NCI-H2081 treated with DMSO at 0.1 percent for 48 hours (cell line): ENCODE measurements at regions not wholly inside any gene's neighbourhood (a gene's known extent, or its start where the extent isn't known, plus 50 kb on each side); places are given as distances from the start of the nearest gene placed in this dataset.
"Not testable (repeated sequence)": the region's sequence is repeated elsewhere in the genome, so short reads cannot be mapped to it uniquely, and the experiment has no call there.

Source experiments
- DNase-seq: peaks from one replicate; lab custom pipeline; 2025; lab: John Stamatoyannopoulos, UW

DNA sequence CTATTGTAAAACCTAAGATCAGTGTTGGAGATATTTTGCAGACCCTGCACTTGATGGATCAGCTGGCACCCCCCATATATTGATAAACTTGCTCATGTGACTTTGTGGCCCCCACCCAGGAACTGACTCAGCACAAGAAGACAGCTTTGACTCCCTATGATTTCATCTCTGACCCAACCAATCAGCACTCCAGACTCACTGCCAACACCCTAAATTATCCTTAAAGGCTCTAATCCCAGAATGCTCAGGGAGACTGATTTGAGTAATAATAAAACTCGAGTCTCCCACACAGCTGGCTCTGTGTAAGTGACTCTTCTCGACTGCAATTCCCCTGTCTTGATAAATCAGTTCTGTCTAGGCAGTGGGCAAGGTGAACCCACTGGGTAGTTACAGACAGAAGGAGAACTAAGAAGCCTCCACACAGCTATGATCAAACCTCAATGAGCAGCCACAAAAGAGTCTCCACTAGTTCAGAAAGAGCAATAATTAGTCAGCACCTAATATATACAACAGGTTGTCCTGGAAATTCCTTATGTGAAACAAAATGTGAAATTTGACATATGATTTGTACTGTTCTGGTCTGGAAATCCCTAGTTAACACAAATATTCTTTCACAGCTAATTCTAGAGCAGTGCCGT is 52.2 kb downstream of the ACTL7B start:
- DNase-seq = no peak

DNA sequence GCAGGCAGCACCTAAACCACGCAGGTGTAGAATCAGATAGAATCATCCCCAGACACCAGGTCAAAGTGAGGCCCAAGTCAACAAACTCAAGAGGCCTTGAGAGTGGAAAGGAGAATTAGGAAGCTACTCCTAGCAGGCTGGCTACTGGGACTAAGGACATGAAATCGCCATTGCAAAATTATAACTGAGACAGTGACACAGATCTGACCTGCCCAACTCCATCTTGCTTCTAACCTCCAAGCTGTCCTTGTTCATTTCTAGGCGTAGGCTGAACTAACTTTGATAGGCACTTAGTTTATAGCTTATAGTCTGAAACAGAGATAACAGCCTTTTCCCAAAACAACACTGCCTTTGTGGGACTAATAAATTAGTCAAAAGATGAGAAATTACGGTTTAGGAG is 52.8 kb downstream of the ACTL7B start:
- no peak for DNase-seq

DNA sequence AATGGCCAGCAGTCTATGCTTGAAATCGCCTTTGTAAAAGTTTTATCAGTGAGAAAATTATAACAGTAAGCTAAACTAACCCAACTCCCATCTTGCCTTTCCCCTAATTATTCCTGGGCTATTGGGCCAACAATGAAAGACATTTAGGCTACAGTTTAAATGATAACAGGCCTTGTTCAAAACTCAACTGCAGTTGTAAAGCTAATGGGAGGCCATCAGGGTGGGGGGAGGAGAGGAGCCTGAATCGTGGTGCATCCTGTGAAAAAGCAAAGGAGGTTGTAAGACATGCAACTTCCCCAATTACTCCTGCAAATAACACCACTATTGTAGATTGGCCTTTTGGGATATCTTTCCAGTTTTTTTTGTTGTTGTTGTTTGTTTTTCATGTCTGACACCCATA is 53.8 kb downstream of the ACTL7B start:
- no peak for DNase-seq

DNA sequence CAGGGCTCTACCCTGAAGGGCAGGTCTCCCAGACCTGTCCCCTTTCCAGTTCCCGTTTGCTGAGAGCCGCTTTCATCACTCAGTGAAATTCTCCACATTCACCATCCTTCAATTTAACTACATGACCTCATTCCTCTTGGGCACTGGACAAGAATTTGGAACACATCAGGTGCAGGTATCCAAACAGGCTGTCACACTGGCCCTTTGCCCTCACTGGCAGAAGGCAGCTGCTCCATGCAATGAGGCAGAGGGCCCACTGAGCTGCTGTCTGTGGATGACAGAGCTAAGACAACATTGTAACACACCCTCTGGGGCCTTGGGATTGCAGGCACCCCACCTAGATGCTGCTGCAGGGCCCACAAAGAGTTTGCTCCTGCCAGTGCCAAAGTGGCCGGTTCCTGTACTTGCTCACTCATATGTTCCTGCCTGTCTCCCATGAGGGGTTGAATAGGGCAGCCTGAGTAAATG is 55.1 kb downstream of the ACTL7B start:
- DNase-seq = no peak

DNA sequence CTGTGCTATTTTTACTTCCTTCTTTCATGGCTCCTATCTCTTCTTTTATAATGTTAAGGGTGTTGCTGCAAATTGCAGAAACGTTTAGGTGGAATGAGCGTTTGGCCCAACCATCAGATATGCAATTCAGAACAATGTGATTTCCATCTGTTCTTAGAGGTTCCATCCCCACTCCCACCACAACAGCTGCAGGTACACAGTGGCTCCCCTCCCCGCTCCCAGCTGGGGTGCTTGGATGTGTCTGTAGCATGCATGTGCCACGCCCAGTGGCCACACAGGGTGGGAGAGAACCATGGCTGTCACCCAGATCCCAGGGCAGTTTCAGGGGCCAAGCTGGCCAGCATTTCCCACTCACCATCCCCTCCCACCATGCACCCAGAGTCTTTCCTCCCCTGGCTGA is 62.2 kb downstream of the ACTL7B start:
- no peak for DNase-seq

DNA sequence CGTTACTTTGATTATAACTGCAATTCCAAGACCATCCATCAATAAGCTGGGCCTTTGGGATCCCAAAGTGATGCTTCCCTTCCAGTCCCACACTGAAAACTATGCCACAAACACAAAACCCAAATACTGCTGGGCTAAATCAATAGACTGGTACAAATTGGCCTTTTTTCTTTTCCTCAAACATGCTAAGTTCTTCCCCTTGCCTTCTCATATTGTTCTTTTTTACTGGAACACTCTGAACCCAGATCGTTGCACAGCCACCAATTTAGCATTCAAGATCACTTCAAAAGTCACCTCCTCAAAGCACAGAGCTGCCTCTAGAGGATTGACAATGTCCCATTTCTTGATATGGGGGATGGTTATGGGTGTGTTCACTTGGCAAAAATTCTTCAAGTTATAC is 66.0 kb downstream of the ACTL7B start:
- DNase-seq = no peak

DNA sequence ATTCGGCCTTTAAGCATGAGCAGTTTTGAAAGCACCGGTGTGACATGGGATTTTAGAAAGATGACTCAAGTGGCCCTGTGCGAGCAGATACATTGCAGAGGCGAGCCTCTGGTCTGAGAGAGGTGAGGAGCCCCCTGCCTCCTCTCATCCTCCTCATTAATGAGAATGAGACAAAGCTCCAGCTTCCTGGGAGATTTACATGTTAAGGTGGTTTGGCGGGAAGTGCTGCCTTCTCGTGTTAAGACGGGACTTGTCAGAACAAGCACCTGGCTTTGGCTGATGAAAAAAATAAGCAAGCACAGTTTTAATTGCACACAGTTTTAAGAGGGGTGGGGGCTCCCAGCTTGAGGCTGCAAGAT is 68.1 kb downstream of the ACTL7B start:
- DNase-seq = no peak

DNA sequence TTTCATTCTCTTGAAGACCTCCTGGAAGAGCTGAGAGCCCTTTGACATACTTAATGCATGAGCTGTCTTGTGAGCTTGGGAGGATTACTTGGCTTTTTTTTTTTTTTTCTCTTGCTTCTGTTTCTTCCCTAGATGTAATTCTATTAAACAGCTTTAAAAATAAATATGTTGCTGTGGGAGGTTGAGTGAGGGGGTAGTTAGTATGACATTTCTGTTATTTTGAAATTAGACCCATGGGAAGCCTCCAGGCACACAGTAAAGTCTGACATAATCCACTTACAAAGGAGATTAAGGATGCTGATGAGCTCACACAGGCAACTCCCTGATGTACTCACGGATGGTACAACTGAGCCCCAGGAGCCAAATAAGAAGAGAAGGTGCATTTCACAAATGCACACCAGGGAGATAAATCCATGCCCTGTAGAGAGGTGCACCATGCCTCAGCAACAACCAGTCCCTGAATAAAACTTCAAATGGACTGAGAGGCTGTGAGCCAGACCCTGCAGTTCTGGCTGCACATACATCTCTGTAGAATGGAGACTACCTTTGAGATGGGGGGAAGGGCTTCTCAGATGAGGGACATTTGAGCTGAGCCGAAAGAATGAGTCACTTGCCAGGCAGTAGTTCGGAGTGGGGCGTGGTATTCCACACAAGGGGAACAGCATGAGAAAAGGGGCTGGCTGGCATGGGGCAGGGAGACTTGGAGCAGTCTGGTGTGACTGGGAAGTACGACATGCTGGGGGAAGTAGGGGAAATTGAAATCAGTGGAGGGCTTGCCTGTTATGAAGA is 68.7 kb downstream of the ACTL7B start:
- DNase-seq = no peak

DNA sequence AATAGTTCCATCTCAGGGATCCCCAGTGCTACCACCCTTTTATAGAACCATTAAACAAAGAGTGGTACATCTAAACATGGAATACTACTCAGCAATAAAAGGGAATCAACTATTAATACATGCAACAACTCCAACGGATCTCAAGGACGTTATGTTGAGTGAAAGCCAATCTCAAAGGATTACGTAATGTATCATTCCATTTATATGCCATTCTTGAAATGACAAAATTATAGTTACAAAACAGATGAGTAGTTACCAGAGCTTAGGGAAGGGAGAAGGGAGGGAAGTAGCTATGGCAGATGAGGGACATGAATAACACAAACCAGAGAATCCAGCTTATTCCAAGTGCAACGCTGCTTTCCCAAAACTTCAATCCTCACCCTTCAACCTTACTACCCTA is 69.5 kb downstream of the ACTL7B start:
- DNase-seq = no peak

DNA sequence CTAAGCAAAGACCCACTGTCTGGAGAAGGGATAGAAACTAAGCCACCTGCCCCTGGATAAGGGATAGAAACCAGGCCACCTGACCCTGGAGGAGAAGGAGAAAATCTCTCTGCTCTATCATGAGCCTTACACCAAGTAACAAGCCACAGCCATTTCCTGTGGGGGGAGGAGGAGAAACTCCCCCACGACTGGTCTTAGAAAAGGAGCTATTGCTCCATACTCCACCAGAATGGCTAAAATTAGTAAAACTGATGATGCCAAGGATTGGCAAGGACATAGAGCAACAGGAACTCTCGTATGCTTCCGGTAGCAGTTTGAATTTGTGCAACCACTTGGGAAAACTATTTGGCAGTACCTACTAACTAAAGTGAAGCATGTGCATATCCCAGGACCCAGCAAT is 70.8 kb downstream of the ACTL7B start:
- DNase-seq = no peak

DNA sequence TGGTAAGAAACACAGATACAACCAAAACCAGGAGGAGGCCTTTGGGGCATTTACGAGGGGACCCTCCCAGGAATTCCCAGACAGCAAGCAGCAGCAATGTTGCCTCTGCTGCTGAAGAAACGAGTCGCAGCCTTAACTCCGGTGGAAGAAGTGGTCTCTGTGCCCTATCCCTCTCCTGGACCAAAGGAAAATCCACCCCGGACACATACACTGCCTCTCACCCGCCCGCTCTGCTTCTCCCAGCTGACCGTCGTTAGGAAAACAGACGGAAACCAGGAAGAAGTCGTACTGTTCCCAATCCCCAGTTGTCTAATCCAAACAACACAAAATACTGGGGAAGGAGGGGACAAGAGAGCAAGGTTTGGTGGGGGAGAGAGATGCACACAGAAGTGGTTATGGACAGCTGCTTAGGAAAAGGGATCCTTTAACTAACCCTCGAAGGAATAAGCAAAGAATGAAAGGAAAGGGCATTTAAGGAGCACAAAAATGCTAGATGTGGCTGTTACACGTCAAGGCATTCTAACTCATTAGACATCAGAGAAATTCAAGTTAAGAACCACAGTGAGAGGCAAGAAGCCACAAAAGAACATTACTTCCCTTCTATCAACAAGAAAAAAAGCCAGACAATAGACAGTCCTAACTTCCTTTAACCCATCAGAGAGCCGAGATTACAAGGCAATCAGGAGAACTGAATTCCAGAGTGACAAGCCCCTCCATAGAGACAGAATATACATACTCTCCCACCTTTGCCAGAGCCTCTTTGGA is 71.9 kb downstream of the ACTL7B start:
- DNase-seq = no peak

DNA sequence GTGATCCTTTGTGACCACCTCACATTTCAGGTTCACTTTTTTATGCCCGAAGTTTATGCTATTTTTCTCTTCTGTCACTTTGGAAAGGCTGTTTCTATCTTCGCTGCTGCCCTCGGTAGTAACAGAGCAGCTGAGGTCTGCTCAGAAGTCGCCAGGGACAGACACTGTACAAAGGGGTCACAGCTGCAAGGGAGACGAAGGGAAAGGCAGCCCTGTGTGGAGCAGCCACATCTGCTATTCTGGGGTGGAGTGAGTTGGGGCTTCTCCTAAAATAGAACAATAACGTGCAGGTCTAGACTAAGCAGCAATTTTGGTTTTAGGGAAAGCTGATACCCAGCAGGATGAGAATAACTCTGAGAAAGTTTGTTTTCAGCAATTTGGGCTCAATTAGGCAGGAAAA is 72.5 kb downstream of the ACTL7B start:
- DNase-seq = no peak

DNA sequence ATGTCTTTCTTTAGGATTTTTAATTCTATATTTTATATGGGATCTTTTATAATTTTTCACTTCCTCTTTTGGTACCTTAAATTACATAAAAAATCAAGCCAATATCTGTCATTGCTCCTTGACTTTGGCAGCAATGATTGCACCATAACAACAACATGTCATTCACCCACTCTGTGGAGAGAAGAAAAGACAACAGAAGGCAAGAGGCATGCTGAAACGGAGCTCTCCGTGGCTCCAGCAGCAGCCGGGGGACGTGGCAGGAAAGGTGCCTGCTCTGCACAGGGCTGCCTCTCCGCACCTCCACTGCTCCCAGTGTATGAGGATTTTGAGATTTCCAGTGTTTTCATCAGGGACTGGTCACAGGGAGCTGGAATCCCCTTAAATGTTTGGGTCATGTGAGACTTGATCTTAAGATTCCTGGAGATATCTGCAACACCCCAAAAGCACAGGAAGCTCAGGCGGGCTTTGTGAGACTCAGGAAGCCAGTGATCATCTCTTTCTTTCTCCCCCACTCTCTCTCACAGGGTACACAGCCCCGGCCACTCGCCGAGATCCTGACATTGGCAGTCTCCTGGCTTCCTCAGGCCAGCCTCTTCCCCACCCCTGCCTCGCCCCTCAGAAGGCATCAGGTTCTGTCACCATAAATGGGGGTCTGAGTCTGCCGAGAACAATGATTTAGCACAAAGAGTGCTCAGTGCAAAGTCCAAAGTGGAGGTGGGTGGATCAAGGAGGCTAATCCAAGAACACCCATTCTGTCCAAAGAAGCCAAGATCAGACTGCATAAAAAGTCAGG is 74.6 kb downstream of the ACTL7B start:
- DNase-seq = no peak

DNA sequence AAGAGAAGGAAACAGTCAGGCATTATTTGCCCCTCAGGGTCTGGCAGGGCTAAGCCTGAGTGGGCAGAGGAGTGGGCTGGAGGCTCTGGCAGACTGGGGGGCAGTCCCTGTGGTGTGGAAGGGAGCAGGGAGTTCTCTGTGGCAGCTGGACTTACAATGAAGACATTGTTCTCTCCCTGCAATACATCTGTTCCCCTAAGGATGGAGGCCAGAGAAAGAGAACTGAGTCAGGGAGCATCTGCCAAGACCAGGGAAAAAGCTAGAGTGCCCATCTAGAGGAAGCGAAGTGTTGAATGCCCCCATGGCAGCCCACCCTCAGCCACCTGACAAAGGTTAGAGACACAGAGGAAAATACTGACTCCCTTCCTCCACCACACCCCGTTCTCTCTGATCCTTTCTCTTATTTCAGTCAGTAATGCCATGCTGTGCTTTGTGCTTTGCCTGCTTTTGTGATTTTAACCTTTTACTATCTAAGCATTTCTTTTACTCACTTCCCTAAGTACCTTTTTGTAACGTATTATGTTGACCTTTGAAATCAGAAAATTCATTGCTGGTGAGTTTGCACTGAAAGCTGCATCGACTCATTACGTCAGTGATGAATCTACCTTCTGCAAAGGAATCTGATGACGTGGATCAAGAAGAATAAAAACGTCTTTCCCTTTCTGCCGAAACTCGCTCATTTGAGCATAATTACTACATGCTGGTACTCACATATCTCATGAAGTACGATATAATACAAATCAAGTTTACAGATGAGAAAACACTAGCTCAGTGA is 76.0 kb downstream of the ACTL7B start:
- DNase-seq = no peak

DNA sequence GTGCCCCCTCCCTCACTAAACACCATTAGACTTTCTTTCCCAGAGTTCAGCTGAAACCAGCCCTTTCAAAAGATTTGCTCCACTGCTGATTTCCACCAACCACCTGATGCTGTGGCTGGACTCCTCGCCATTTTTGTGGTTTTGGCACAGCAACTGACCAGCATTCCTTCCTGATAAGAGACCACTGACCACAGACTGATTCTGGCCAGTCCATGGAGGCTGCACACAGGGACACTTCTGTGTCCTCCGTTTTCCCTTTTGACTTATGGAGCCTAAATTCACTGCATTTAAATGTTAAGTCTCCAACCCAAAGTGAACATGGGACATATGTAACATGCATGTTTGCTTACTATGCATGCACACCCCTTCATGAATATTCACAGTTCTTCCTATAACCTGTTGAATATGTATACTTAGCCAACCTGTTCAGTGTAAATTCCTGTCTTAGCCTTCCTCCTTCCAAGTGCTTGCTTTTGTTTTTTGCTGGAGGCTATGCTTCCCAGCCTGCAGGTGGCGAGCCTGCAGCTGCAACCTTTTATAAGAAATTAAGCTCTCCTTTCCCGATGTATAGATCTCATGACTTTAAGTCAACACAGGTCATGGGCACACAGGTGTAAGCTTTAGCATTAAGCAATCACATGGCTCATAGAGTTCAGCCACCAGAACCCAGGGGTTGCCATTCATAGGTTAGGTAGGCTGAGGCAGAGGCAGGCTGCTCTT is 78.7 kb downstream of the ACTL7B start:
- DNase-seq = no peak

DNA sequence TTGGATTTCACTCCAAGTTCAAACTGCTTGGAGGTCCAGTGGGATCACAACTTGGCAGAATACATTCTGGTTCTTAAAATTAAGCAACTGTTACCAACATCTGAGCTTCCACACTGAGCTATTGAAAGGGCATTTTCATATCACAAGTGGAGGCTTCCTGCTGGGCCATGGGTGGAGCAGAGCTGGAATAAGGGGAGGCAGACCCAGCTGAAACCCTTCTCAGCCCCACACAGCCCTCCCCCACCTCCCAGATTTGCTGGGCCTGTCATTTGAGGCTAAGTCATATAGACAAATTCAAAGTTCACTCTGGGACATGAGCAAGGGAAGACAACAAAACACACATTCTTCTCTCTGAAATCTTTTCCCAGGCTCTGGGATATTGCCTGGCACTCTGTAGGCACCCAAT is 79.9 kb downstream of the ACTL7B start:
- DNase-seq = no peak

DNA sequence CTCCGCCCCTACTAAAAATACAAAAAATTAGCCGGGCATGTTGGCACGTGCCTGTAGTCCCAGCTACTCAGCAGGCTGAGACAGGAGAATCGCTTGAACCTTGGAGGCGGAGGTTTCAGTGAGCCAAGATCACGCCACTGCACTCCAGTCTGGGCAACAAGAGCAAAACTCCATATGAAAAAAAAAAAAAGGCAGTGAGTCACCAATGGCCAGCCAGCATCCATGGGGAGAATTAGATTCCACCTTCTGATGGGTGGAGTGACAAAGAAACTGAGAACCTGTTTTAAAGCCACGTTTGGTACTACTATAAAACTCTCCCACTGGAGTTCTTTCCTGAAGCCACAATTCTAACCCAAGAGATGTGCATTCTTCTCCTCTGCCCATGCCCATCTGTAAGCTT is 81.7 kb downstream of the ACTL7B start:
- not testable (repeated sequence) for DNase-seq

DNA sequence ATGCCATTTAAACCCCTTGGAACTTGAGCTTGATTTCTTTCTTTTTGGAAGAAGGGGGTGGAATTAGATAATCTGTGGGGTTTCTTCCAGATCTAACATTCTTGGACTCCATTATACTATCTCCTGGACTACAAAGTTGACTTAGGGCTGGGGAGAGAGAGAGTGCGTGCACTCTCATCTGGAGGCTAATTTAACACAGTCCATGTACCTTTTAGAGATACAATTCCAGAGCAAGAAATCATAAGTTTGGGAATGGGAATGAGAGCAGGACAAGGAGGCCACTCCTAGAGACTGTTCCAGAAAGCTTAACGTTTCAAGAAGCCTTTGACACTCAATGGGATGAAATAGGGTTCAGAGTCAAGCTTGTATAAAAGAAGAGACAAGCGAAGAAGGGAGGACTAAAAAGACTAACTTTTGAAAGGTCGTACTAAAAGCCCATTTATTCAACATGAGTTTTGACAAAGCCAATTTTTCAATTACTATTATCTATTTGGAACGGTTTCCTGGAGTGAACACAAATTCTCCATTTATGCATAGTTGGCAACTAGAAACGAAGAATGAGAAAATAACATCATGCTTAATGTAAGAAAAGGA is 83.4 kb downstream of the ACTL7B start:
- no peak for DNase-seq

DNA sequence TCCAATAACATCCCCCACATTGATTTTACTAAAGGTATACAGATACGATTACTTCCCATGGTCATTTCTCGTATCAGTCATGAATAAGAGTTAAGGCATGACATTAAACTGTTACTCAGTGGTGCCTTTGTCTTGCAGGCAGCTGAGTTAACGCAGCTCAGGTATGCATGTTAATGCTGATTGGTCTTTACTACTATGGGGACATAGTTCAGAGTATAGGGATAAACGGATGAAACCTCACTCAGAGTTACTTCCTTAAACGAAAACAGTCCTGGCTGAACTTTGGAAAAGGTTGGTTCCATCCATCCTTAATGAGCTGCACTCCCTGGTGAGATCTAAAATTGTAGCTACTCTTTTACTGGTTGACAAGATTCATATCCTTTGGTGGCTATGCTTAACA is 87.0 kb downstream of the ACTL7B start:
- no peak for DNase-seq

DNA sequence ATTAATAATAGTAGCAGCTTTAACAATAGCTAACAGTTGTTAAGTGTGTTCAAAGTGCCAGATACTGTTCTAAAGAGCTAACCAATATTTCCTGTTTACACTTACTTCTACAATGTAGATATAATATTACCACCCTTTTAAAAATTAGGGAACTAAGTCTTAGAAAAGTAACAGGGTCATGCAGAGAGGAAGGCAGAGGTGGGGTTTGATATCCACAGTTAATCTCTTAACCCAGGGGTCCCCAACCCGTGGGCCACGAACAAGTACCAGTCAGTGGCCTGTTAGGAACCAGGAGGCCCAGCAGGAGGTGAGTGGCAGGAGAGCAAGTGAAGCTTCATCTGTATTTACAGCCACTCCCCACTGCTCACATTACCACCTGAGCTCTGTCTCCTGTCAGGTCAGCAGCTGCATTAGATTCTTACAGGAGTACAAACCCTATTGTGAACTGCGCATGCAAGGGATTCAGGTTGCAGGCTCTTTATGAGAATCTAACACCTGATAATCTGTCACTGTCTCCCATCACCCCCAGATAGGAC is 89.1 kb downstream of the ACTL7B start:
- DNase-seq = no peak
